ENCODE measurements at regions not wholly inside any gene's neighbourhood (a gene's known extent, or its start where the extent isn't known, plus 50 kb on each side); places are given as distances from the start of the nearest gene placed in this dataset.
A peak's percentile ranks its signal among the peaks of the same experiment; 100 is the strongest.

- Histone ChIP-seq H3K4me3 (ENCODE audit: low read depth in 2 of 2, low read length in 1 of 2) (no peak overlapping the region), H3K9ac (no peak overlapping the region), H3K4me1 (ENCODE audit: control insufficient read depth in 1 of 2, insufficient read depth in 2 of 2, low read depth in 1 of 2, low read length in 1 of 2) (no peaks in the 10 kb centered on the region; a peak in 1 of 4 replicates), H3K36me3 (replicated peaks in 1 of 2; ENCODE audit: control insufficient read depth in 1 of 2, insufficient read depth in 2 of 2, low read length in 1 of 2) (no peaks in the 10 kb centered on the region), H3K27ac (ENCODE audit: low read depth in 2 of 2, low read length in 1 of 2) (no peak overlapping the region), H4K20me1 (ENCODE audit: insufficient read depth) (no peaks in the 10 kb centered on the region), H3K9me2 (no peaks in the 10 kb centered on the region), H2AFZ (ENCODE audit: low read depth) (peak overlapping the region; percentile 41; the same call in 1 of the 2 replicates), H3K9me3 (no peaks in the 10 kb centered on the region), H3K79me2 (ENCODE audit: insufficient read depth) (no peaks in the 10 kb centered on the region), H3K27me3 (ENCODE audit: insufficient read depth) (no peaks in the 10 kb centered on the region), H3K4me2 (no peak overlapping the region), H3F3A (replicated peaks; ENCODE audit: insufficient read depth) (peaks cover 6% of the 10 kb centered on the region)
- peak; percentile 24 for DNase-seq
- 32% methylated on average over 5 of the region's 5 CpGs for whole genome bisulfite sequencing (ENCODE audit: low lambda C conversion rate)
- CTCF ChIA-PET = interaction anchor here (0.6 to 3.8 kb wide), 10 partner anchors 10 to 399 kb away, joined by 3 to 22 read pairs (median 4); no protein-coding TSS in a partner anchor
- POLR2A ChIA-PET = no interaction called here
- TF ChIP-seq NFIC (IDR thresholded peaks at IDR 0.05; ENCODE audit: borderline replicate concordance) (no peak), RXRA (IDR thresholded peaks at IDR 0.05; ENCODE audit: borderline replicate concordance, low read depth) (no peak), CHD2 (IDR thresholded peaks at IDR 0.05; ENCODE audit: low read length, partially characterized antibody) (no peak), JUND (IDR thresholded peaks at IDR 0.05) (no peak), MXI1 (IDR thresholded peaks at IDR 0.05; ENCODE audit: low read depth, low read length) (no peak), RCOR1 (IDR thresholded peaks at IDR 0.05; ENCODE audit: low read length) (no peak), SIN3A (IDR thresholded peaks at IDR 0.05; ENCODE audit: borderline replicate concordance, low read depth, low read length) (no peak), IRF3 (IDR thresholded peaks at IDR 0.05; ENCODE audit: low read depth, low read length) (no peak), REST (IDR thresholded peaks at IDR 0.05; ENCODE audit: low read depth, low read length) (no peak), GABPA (IDR thresholded peaks at IDR 0.05; ENCODE audit: low read depth) (no peak), CTCF (IDR thresholded peaks at IDR 0.05) (peak; percentile 80), EP300 (IDR thresholded peaks at IDR 0.05; ENCODE audit: borderline replicate concordance in 1 of 2, low read depth in 1 of 2, low read length in 1 of 2) (no peak), RAD21 (IDR thresholded peaks at IDR 0.05; ENCODE audit: low read length) (peak; percentile 77), POLR2AphosphoS5 (IDR thresholded peaks at IDR 0.05; ENCODE audit: low read depth, low read length) (no peak), FOXJ3 (CRISPR knock-in tag; IDR thresholded peaks at IDR 0.05) (no peak), FOXM1 (IDR thresholded peaks at IDR 0.05; ENCODE audit: low read depth) (no peak), TEAD4 (IDR thresholded peaks at IDR 0.05; ENCODE audit: borderline replicate concordance, insufficient read depth) (no peak), MEF2A (IDR thresholded peaks at IDR 0.05; ENCODE audit: borderline replicate concordance, low read depth) (no peak), YY1 (IDR thresholded peaks at IDR 0.05; ENCODE audit: low read depth) (no peak), SMC3 (IDR thresholded peaks at IDR 0.05; ENCODE audit: low read depth, low read length) (peak; percentile 64), EZH2phosphoT487 (IDR thresholded peaks at IDR 0.05; ENCODE audit: borderline replicate concordance, low read depth) (no peak)
- TF ChIP-seq, protein P1, sequence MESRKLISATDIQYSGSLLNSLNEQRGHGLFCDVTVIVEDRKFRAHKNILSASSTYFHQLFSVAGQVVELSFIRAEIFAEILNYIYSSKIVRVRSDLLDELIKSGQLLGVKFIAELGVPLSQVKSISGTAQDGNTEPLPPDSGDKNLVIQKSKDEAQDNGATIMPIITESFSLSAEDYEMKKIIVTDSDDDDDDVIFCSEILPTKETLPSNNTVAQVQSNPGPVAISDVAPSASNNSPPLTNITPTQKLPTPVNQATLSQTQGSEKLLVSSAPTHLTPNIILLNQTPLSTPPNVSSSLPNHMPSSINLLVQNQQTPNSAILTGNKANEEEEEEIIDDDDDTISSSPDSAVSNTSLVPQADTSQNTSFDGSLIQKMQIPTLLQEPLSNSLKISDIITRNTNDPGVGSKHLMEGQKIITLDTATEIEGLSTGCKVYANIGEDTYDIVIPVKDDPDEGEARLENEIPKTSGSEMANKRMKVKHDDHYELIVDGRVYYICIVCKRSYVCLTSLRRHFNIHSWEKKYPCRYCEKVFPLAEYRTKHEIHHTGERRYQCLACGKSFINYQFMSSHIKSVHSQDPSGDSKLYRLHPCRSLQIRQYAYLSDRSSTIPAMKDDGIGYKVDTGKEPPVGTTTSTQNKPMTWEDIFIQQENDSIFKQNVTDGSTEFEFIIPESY (IDR thresholded peaks at IDR 0.05; ENCODE audit: borderline replicate concordance, low read depth) = no peak
- TF ChIP-seq, protein P2, sequence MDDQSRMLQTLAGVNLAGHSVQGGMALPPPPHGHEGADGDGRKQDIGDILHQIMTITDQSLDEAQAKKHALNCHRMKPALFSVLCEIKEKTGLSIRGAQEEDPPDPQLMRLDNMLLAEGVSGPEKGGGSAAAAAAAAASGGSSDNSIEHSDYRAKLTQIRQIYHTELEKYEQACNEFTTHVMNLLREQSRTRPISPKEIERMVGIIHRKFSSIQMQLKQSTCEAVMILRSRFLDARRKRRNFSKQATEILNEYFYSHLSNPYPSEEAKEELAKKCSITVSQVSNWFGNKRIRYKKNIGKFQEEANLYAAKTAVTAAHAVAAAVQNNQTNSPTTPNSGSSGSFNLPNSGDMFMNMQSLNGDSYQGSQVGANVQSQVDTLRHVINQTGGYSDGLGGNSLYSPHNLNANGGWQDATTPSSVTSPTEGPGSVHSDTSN (IDR thresholded peaks at IDR 0.05) = no peak
- TF ChIP-seq, protein P3, sequence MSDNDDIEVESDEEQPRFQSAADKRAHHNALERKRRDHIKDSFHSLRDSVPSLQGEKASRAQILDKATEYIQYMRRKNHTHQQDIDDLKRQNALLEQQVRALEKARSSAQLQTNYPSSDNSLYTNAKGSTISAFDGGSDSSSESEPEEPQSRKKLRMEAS (IDR thresholded peaks at IDR 0.05; ENCODE audit: low read depth) = no peak
These were observed 88.9 kb upstream of the ELOVL5 start for GRCh38 chr6:53437557-53438202.
